Trophoblast cell (in vitro differentiated cells and primary cell): ENCODE measurements at regions not wholly inside any gene's neighbourhood (a gene's known extent, or its start where the extent isn't known, plus 50 kb on each side); places are given as distances from the start of the nearest gene placed in this dataset.
A peak's percentile ranks its signal among the peaks of the same experiment; 100 is the strongest.

Experiments
- DNase-seq, 2 donors: peaks; one replicate each; pipeline ENCODE4 v3.0.0-alpha.2; 2016
- H2AFZ ChIP-seq: 2 replicates; pipeline ENCODE4 v1.6.1; 2013; ENCODE audit warnings: low read length, moderate library complexity, mild to moderate bottlenecking; ENCODE audit not compliant: insufficient read depth, poor library complexity
- H2AK5ac ChIP-seq: 2 replicates; pipeline ENCODE4 v1.6.1; 2013; ENCODE audit warnings: mild to moderate bottlenecking, low read length
- H2BK120ac ChIP-seq: 2 replicates; pipeline ENCODE4 v1.6.1; 2013; ENCODE audit warnings: low read length, mild to moderate bottlenecking, moderate library complexity; ENCODE audit not compliant: insufficient read depth, poor library complexity
- H2BK12ac ChIP-seq: 2 replicates; pipeline ENCODE4 v1.6.1; 2013; ENCODE audit warnings: mild to moderate bottlenecking, low read length, moderate library complexity
- H2BK5ac ChIP-seq: 2 replicates; pipeline ENCODE4 v1.6.1; 2013; ENCODE audit warnings: low read length, low read depth, moderate library complexity, mild to moderate bottlenecking; ENCODE audit not compliant: poor library complexity
- H3K14ac ChIP-seq: 2 replicates; pipeline ENCODE4 v1.6.1; 2013; ENCODE audit warnings: mild to moderate bottlenecking, low read length
- H3K18ac ChIP-seq: 2 replicates; pipeline ENCODE4 v1.6.1; 2013; ENCODE audit warnings: mild to moderate bottlenecking, low read length
- H3K23ac ChIP-seq: 2 replicates; pipeline ENCODE4 v1.6.1; 2013; ENCODE audit warnings: low read length
- H3K27ac ChIP-seq: 2 replicates; pipeline ENCODE4 v1.5.1; 2013; ENCODE audit warnings: low read depth, mild to moderate bottlenecking, inconsistent platforms, low read length, moderate library complexity
- H3K27me3 ChIP-seq: 2 replicates; pipeline ENCODE4 v1.6.1; 2013; ENCODE audit warnings: inconsistent platforms, mild to moderate bottlenecking, low read length, moderate library complexity; ENCODE audit not compliant: insufficient read depth
- H3K36me3 ChIP-seq, 2 experiments: 1 replicate in 1 of 2; 2 replicates in 1 of 2; pipeline ENCODE4 v1.6.1; 2013; ENCODE audit warnings: low read length in 2 of 2, mild to moderate bottlenecking in 2 of 2, moderate library complexity in 1 of 2; ENCODE audit not compliant: insufficient read depth in 2 of 2, control insufficient read depth in 1 of 2
- H3K4ac ChIP-seq: 2 replicates; pipeline ENCODE4 v1.6.1; 2013; ENCODE audit warnings: low read depth, mild to moderate bottlenecking, low read length, moderate library complexity
- H3K4me1 ChIP-seq, 2 experiments: 1 replicate in 1 of 2; 2 replicates in 1 of 2; pipeline ENCODE4 v1.6.1; 2013; ENCODE audit warnings: low read length in 2 of 2, mild to moderate bottlenecking in 2 of 2, moderate library complexity in 1 of 2; ENCODE audit not compliant: insufficient read depth in 2 of 2, control insufficient read depth in 1 of 2
- H3K4me2 ChIP-seq: 2 replicates; pipeline ENCODE4 v1.6.1; 2013; ENCODE audit warnings: inconsistent platforms, mild to moderate bottlenecking, low read length, moderate library complexity
- H3K4me3 ChIP-seq: 2 replicates; pipeline ENCODE4 v1.5.1; 2013; ENCODE audit warnings: mild to moderate bottlenecking, low read depth, low read length, inconsistent platforms
- H3K79me1 ChIP-seq: one replicate; pipeline ENCODE4 v1.6.1; 2013; ENCODE audit warnings: low read length
- H3K79me2 ChIP-seq: 2 replicates; pipeline ENCODE4 v1.6.1; 2013; ENCODE audit warnings: low read length, mild to moderate bottlenecking; ENCODE audit not compliant: control insufficient read depth, insufficient read depth, poor library complexity
- H3K9ac ChIP-seq: 2 replicates; pipeline ENCODE4 v1.6.1; 2013; ENCODE audit warnings: mild to moderate bottlenecking, low read length
- H3K9me3 ChIP-seq: 2 replicates; pipeline ENCODE4 v1.6.1; 2013; ENCODE audit warnings: low read depth, mild to moderate bottlenecking, control low read depth, inconsistent platforms, low read length; ENCODE audit not compliant: insufficient read depth
- H4K12ac ChIP-seq: 2 replicates; pipeline ENCODE4 v1.6.1; 2013; ENCODE audit warnings: low read depth, mild to moderate bottlenecking, low read length, moderate library complexity
- H4K8ac ChIP-seq: 2 replicates; pipeline ENCODE4 v1.6.1; 2013; ENCODE audit warnings: low read depth, mild to moderate bottlenecking, low read length, moderate library complexity
- H4K91ac ChIP-seq: one replicate; pipeline ENCODE4 v1.6.1; 2013; ENCODE audit warnings: low read depth, mild to moderate bottlenecking, low read length, moderate library complexity
- WGBS: extraction: QIAGEN DNeasy Blood & Tissue Kit; methylation state at CpG from one replicate; pipeline ENCODE4 v1.1.7; 2013; ENCODE audit warnings: missing lambda C conversion rate; ENCODE audit not compliant: insufficient read length, insufficient coverage; ENCODE audit errors: extremely low coverage; 5-methylcytosine and 5-hydroxymethylcytosine counted together

DNA sequence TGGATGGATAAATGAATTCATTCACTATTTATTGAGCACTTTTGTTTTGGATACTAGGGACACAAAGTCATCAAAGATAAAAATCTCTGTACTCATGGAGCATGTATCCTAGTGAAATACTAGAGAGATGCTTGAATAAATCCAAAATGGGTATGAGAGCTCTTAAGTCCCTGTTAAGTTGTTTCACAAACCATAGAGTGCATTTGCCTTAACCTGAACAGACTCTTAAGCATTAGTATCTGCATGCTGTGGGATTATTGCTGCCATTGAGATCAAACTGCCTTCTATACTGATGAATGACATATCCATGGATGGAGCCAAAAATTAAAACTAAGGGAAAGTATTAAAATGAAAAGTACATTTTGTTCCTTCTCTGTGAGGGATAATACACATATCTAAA is 206.5 kb upstream of the KRR1 start:
- Histone ChIP-seq H3K9me3 (no peaks in the 10 kb centered on the region), H3K4me1 (peaks cover 3 to 9% of the 10 kb centered on the region in 2 experiments), H3K27ac (no peak overlapping the region), H2AK5ac (no peak overlapping the region), H3K14ac (no peak overlapping the region), H4K8ac (no peak overlapping the region), H2BK5ac (no peak overlapping the region), H4K91ac (no peak overlapping the region), H4K12ac (no peak overlapping the region), H2BK120ac (no peak overlapping the region), H3K4me3 (no peak overlapping the region), H3K79me2 (no peaks in the 10 kb centered on the region), H3K79me1 (peaks cover 11% of the 10 kb centered on the region), H3K23ac (no peak overlapping the region), H3K36me3 (no peaks in the 10 kb centered on the region), H2BK12ac (no peak overlapping the region), H3K4me2 (no peak overlapping the region), H2AFZ (no peak overlapping the region), H3K4ac (no peak overlapping the region), H3K9ac (no peak overlapping the region), H3K18ac (no peak overlapping the region), H3K27me3 (no peaks in the 10 kb centered on the region)
- no peak for DNase-seq

DNA sequence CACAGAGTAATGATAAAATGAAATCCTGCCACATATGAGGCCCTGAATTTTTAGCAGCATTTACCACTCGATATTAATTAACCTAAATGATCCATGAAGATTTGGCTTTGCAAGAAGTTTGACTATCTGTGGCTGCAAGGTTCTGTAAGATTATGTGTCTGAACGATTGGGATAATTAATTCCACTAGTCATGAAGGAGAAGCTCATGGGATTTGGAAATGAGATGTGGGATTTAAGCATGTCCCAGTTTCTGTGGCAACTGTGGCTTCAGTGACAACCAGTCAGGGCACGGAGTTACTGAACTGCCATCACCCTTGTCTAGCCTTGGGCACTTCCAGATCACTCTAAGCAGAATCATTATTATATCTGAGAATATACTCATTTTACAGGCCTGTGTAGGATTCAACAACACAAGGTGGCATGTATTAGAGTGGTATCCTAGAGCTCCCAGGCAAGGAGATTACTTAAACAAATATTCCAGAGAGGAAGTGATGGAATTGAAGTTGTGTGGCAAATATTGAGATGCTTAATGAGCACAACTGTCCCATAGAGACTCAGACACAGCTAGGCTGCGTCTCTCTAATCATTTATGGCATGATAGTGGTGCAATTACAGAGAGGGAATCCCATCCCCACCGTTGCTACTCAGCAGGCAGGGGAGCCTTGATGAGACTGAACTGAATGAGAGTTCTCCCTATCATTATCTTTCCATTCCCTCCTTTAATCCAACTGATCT is 205.0 kb upstream of the KRR1 start:
- H3K18ac ChIP-seq: no peak overlapping the region
- H3K4me1 ChIP-seq: peaks cover 3 to 6% of the 10 kb centered on the region in 2 experiments
- H4K91ac ChIP-seq: no peak overlapping the region
- H3K4ac ChIP-seq: no peak overlapping the region
- no peak overlapping the region for H2BK12ac ChIP-seq
- no peak overlapping the region for H3K23ac ChIP-seq
- no peak overlapping the region for H3K27ac ChIP-seq
- no peaks in the 10 kb centered on the region for H3K36me3 ChIP-seq
- no peak overlapping the region for H2AFZ ChIP-seq
- no peak overlapping the region for H3K4me3 ChIP-seq
- no peak overlapping the region for H2BK120ac ChIP-seq
- H3K14ac ChIP-seq: no peak overlapping the region
- no CpG with 5 or more reads among the region's 5 CpGs for WGBS
- no peaks in the 10 kb centered on the region for H3K27me3 ChIP-seq
- H4K12ac ChIP-seq: no peak overlapping the region
- peaks cover 3% of the 10 kb centered on the region for H3K79me1 ChIP-seq
- H4K8ac ChIP-seq: no peak overlapping the region
- H3K9ac ChIP-seq: no peak overlapping the region
- H2AK5ac ChIP-seq: no peak overlapping the region
- H3K79me2 ChIP-seq: no peaks in the 10 kb centered on the region
- H3K4me2 ChIP-seq: no peak overlapping the region
- H2BK5ac ChIP-seq: no peak overlapping the region
- DNase-seq: no peak
- no peaks in the 10 kb centered on the region for H3K9me3 ChIP-seq

DNA sequence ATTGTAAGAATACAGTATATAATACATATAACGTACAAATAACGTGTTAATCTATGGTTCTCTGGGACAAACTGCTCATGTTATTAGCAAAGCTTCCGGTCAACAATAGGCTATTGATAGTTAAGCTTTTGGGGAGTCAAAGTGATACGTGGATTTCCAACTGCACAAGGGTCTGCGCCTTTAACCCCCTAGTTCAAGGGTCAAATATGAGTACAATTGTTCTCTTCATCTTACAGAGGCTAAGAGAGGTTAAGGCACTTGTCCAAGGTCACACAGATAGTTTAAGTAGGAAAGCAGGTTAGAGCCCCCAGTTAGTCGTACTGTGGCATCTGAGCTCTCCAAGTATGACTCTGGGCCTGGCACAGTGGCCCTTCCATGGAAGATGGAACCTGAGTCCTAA is 204.3 kb upstream of the KRR1 start:
- no peak overlapping the region for H2AFZ ChIP-seq
- no peak overlapping the region for H3K23ac ChIP-seq
- no peak overlapping the region for H3K18ac ChIP-seq
- H4K91ac ChIP-seq: no peak overlapping the region
- H4K12ac ChIP-seq: no peak overlapping the region
- H3K9me3 ChIP-seq: no peaks in the 10 kb centered on the region
- H3K27me3 ChIP-seq: no peaks in the 10 kb centered on the region
- H3K4me2 ChIP-seq: no peak overlapping the region
- H2BK120ac ChIP-seq: no peak overlapping the region
- H3K4me1 ChIP-seq: peaks cover 0 to 3% of the 10 kb centered on the region in 2 experiments
- no peaks in the 10 kb centered on the region for H3K79me2 ChIP-seq
- H2BK5ac ChIP-seq: no peak overlapping the region
- H3K4ac ChIP-seq: no peak overlapping the region
- H3K36me3 ChIP-seq: no peaks in the 10 kb centered on the region
- H3K9ac ChIP-seq: no peak overlapping the region
- DNase-seq: no peak
- no peak overlapping the region for H2AK5ac ChIP-seq
- H3K79me1 ChIP-seq: no peaks in the 10 kb centered on the region
- no peak overlapping the region for H3K4me3 ChIP-seq
- WGBS: no CpG with 5 or more reads among the region's 6 CpGs
- H3K27ac ChIP-seq: no peak overlapping the region
- H2BK12ac ChIP-seq: peak overlapping the region; percentile 64
- H3K14ac ChIP-seq: no peak overlapping the region
- H4K8ac ChIP-seq: no peak overlapping the region

DNA sequence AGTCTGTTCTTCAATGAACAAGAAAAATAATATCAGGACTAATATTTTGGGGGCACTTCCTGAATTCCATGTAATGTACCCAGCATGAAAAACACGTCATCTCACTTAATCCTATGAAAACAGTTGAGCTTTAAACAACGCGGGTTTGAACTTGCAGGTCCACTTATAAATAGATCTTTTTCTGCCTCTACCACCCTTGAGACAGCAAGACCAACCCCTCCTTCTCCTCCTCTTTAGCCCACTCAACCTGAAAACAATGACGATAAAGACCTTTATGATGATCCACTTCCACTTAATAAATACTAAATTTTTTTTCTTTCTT is 203.9 kb upstream of the KRR1 start:
- Histone ChIP-seq H3K9me3 (no peaks in the 10 kb centered on the region), H3K27me3 (no peaks in the 10 kb centered on the region), H3K27ac (no peak overlapping the region), H3K4me1 (peaks cover 0 to under 1% of the 10 kb centered on the region in 2 experiments), H4K91ac (no peak overlapping the region), H2BK120ac (no peak overlapping the region), H3K36me3 (no peaks in the 10 kb centered on the region), H2AFZ (no peak overlapping the region), H3K23ac (no peak overlapping the region), H3K14ac (no peak overlapping the region), H3K79me2 (no peaks in the 10 kb centered on the region), H4K8ac (no peak overlapping the region), H3K9ac (no peak overlapping the region), H3K18ac (no peak overlapping the region), H2BK5ac (no peak overlapping the region), H3K4me3 (no peak overlapping the region), H4K12ac (no peak overlapping the region), H3K4me2 (no peak overlapping the region), H2AK5ac (no peak overlapping the region), H2BK12ac (peak overlapping the region; percentile 76), H3K79me1 (no peaks in the 10 kb centered on the region), H3K4ac (no peak overlapping the region)
- no peak for DNase-seq
- no CpG with 5 or more reads among the region's 4 CpGs for WGBS
